ENCODE measurements at regions not wholly inside any gene's neighbourhood (a gene's known extent, or its start where the extent isn't known, plus 50 kb on each side); places are given as distances from the start of the nearest gene placed in this dataset.

DNA sequence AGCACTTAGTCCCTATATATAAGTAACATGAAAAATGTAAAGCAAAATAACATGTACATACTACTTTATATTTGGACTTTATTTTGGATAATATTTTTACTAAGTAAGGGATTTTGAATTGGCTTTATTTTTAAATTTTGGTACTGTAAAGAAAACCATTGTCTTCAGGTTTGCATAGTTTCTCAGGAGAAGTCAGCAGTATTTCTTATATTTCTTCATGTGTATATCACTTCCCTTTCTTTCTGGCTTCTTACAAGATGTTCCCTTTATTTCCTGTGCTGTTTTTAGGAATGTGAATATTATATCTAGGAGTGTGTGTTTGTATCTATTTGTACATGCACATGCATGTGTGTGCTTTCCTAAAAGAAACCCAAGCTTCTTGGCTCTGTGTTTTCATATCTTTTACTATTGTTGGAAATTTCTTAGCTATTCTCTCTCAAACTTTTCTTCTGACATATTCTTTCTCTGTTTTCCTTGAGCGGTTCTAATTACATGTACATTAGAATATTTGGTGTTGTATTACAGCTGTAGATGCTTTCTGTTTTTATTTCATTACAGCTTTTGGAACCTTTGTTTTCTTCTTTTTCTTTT is 1549.7 kb upstream of the ACVR2A start:
- H3K27ac ChIP-seq = no peak overlapping the region
- TF ChIP-seq, protein P1, sequence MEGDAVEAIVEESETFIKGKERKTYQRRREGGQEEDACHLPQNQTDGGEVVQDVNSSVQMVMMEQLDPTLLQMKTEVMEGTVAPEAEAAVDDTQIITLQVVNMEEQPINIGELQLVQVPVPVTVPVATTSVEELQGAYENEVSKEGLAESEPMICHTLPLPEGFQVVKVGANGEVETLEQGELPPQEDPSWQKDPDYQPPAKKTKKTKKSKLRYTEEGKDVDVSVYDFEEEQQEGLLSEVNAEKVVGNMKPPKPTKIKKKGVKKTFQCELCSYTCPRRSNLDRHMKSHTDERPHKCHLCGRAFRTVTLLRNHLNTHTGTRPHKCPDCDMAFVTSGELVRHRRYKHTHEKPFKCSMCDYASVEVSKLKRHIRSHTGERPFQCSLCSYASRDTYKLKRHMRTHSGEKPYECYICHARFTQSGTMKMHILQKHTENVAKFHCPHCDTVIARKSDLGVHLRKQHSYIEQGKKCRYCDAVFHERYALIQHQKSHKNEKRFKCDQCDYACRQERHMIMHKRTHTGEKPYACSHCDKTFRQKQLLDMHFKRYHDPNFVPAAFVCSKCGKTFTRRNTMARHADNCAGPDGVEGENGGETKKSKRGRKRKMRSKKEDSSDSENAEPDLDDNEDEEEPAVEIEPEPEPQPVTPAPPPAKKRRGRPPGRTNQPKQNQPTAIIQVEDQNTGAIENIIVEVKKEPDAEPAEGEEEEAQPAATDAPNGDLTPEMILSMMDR (IDR thresholded peaks at IDR 0.05) = no peak
- no peak for TF ChIP-seq POLR2A (IDR thresholded peaks at IDR 0.05)
- H3K4me3 ChIP-seq = no peak overlapping the region
- H3K4me1 ChIP-seq = no peaks in the 10 kb centered on the region
- WGBS, 2 donors = 95 to 100% methylated on average over 1 of the region's 1 CpG
- H3K9me3 ChIP-seq = no peaks in the 10 kb centered on the region
- H3K36me3 ChIP-seq (ENCODE audit: low read depth, missing control alignments) = no peaks in the 10 kb centered on the region
- H3K27me3 ChIP-seq = no peaks in the 10 kb centered on the region
- intact Hi-C loops (cut with DNase I; ENCODE audit: low total_unique reads) = no loop called here
- no peak for DNase-seq

DNA sequence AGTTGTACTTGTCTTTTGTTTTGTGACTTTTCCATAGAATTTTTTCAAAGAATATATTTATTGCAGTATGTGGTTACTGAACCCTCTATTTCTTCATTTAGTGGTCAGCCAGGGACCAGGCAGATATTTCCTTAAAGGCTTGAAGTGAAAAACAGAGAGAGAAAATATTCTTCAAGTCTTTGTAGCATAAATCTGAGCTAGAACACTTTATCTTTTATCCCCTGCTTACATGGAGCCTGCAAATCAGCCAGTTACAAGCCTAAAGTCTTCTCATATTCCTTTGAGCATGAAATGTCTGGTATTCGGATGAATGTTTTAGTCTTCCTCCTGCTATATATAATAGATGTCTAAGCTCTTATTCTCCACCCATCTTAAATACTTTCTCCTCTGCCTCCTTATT is 1557.5 kb upstream of the ACVR2A start:
- TF ChIP-seq, protein P1 (IDR thresholded peaks at IDR 0.05) = no peak
- no peak for TF ChIP-seq POLR2A (IDR thresholded peaks at IDR 0.05)
- WGBS, 2 donors = 91 to 100% methylated on average over 1 of the region's 1 CpG

DNA sequence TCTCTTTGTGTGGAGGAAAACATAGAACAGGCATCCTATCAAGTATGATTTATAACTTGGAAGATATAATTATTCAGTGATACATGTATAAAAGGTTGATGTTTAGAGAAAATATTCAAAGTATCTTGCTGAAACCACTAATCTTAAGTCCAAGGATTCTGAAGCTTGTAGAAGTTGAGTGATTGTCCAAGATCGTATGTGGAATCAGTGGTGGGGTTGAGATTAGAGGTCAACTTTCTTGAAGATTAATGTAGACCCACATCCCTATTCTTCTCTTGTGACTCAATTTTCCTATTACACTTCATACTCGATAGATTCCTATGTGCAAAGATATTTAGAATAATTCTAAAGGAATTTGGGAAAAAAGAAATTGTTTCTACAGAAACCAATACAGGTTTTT is 1565.9 kb upstream of the ACVR2A start:
- Histone ChIP-seq H3K9me3 (no peaks in the 10 kb centered on the region), H3K27me3 (no peaks in the 10 kb centered on the region), H3K4me3 (no peak overlapping the region), H3K36me3 (ENCODE audit: low read depth, missing control alignments) (no peaks in the 10 kb centered on the region), H3K4me1 (no peaks in the 10 kb centered on the region), H3K27ac (no peak overlapping the region)
- 91% methylated on average over 2 of the region's 2 CpGs for WGBS, 2 donors
- no peak for TF ChIP-seq POLR2A (IDR thresholded peaks at IDR 0.05)
- TF ChIP-seq, protein P1 (IDR thresholded peaks at IDR 0.05) = no peak
- no peak for DNase-seq
- intact Hi-C loops (cut with DNase I; ENCODE audit: low total_unique reads) = no loop called here

More for the DNA sequence above, 1557.5 kb upstream of the ACVR2A start:
- Histone ChIP-seq H3K9me3 (no peaks in the 10 kb centered on the region), H3K36me3 (ENCODE audit: low read depth, missing control alignments) (no peaks in the 10 kb centered on the region), H3K4me1 (no peaks in the 10 kb centered on the region), H3K27me3 (no peaks in the 10 kb centered on the region), H3K4me3 (no peak overlapping the region), H3K27ac (no peak overlapping the region)
- intact Hi-C loops (cut with DNase I; ENCODE audit: low total_unique reads) = no loop called here
- DNase-seq = no peak

DNA sequence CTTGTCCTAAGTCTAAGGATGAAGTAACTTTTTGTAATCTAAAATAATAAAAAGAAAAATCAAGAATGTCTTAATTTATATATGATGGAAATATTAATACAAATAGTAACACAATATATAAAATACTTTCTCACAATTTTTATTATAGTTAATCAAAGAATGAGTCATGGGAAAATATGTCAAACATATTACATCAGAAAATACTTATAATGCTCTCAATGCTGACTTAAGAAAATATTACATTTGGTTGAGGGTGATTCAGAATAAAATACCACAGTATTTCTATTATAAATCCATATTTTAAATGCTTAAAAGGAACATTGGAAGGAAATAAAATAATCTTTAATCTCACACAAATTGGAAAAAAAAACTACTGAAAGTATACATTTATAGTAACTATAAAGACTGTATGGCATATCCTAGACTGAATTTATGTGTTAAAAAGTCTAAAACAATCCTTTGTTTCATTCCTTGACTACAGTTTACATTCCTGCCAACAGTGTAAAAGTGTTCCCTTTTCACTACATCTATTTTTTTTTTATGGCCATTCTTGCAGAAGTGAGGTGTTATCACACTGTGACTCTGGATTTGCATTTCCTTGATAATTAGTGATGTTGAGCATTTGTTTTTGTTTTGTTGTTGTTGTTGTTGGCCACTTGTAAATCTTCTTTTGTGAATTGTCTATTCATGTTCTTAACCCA is 1573.5 kb upstream of the ACVR2A start:
- no peak for DNase-seq
- intact Hi-C loops (cut with DNase I; ENCODE audit: low total_unique reads) = no loop called here
- Histone ChIP-seq H3K27ac (no peak overlapping the region), H3K36me3 (ENCODE audit: low read depth, missing control alignments) (no peaks in the 10 kb centered on the region), H3K4me3 (no peak overlapping the region), H3K27me3 (no peaks in the 10 kb centered on the region), H3K4me1 (no peaks in the 10 kb centered on the region), H3K9me3 (no peaks in the 10 kb centered on the region)
- TF ChIP-seq, protein P1 (IDR thresholded peaks at IDR 0.05) = no peak
- no peak for TF ChIP-seq POLR2A (IDR thresholded peaks at IDR 0.05)

DNA sequence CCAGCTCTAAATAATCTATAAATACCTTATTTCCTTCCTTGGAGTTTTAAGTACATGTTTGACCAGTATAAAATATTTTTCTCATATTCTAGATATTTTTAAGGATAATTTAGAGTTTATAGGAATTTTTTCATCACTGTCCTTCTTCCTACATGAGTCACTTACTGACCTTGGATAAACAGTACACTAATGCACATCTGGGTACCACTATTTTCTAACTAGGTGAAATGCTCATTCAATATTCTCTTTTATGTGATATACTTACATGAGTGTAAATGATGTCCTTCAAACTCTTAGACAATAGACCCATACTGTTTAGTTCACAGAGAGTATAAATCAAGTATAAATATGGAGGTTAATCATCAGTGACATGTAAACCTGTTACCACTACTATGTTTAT is 1574.2 kb upstream of the ACVR2A start:
- Histone ChIP-seq H3K36me3 (ENCODE audit: low read depth, missing control alignments) (no peaks in the 10 kb centered on the region), H3K4me1 (no peaks in the 10 kb centered on the region), H3K27me3 (no peaks in the 10 kb centered on the region), H3K9me3 (no peaks in the 10 kb centered on the region), H3K4me3 (no peak overlapping the region), H3K27ac (no peak overlapping the region)
- intact Hi-C loops (cut with DNase I; ENCODE audit: low total_unique reads) = no loop called here
- TF ChIP-seq, protein P1 (IDR thresholded peaks at IDR 0.05) = no peak
- no peak for TF ChIP-seq POLR2A (IDR thresholded peaks at IDR 0.05)
- no peak for DNase-seq

All from testis (tissue), 2 donors.